CD14-positive monocyte (primary cell): ENCODE measurements at regions not wholly inside any gene's neighbourhood (a gene's known extent, or its start where the extent isn't known, plus 50 kb on each side); places are given as distances from the start of the nearest gene placed in this dataset.

Experiments used
- DNase-seq, 3 donors: peaks; one replicate each; pipeline ENCODE4 v3.0.0-alpha.2; 2011 to 2022
- H2AFZ ChIP-seq: 2 replicates; pipeline ENCODE4 v1.6.0; 2012; ENCODE audit warnings: mild to moderate bottlenecking, low read depth, low read length, inconsistent platforms; ENCODE audit not compliant: insufficient read depth, poor library complexity, severe bottlenecking
- H3K27ac ChIP-seq, 2 donors: 1 replicate in 1 of 2; 2 replicates in 1 of 2; pipeline ENCODE4 v1.5.1; 2012 to 2013; ENCODE audit warnings: low read length in 2 of 2, control low read depth in 1 of 2, inconsistent platforms in 1 of 2, low read depth in 1 of 2, mild to moderate bottlenecking in 1 of 2
- H3K27me3 ChIP-seq, 2 donors: one replicate each; pipeline versions ENCODE4 v1.6.0 to v1.6.1; 2011 to 2013; ENCODE audit warnings: low read length in 2 of 2; ENCODE audit not compliant: control insufficient read depth in 2 of 2, insufficient read depth in 2 of 2
- H3K36me3 ChIP-seq, 2 donors: replicated peaks in 1 of 2; 1 replicate in 1 of 2; 2 replicates in 1 of 2; pipeline versions ENCODE4 v1.5.1 to v1.6.1; 2012 to 2013; ENCODE audit warnings: low read length in 2 of 2, control low read depth in 1 of 2, inconsistent platforms in 1 of 2, mild to moderate bottlenecking in 1 of 2; ENCODE audit not compliant: insufficient read depth in 2 of 2, control insufficient read depth in 1 of 2
- H3K4me1 ChIP-seq, 2 donors: 1 replicate in 1 of 2; 2 replicates in 1 of 2; pipeline versions ENCODE4 v1.5.1 to v1.6.1; 2012 to 2013; ENCODE audit warnings: low read length in 2 of 2, control low read depth in 1 of 2, inconsistent platforms in 1 of 2, mild to moderate bottlenecking in 1 of 2, moderate library complexity in 1 of 2; ENCODE audit not compliant: insufficient read depth in 2 of 2, control insufficient read depth in 1 of 2
- H3K4me2 ChIP-seq: replicated peaks from 2 replicates; pipeline ENCODE3; 2012; ENCODE audit warnings: low read length, moderate library complexity, mild to moderate bottlenecking; ENCODE audit not compliant: poor library complexity, severe bottlenecking; ENCODE audit errors: extremely low read depth
- H3K4me3 ChIP-seq, 3 experiments: fragments of 200-600 bp in 1 of 3; sonication (generic) in 1 of 3; replicated peaks in 1 of 3; 1 replicate in 2 of 3; 2 replicates in 1 of 3; pipeline ENCODE4 v1.5.1; 2011 to 2013; ENCODE audit warnings: low read length in 3 of 3, mild to moderate bottlenecking in 3 of 3, control low read depth in 2 of 3, low read depth in 2 of 3, inconsistent platforms in 1 of 3, moderate library complexity in 1 of 3
- H3K79me2 ChIP-seq: 2 replicates; pipeline ENCODE4 v1.6.0; 2012; ENCODE audit warnings: mild to moderate bottlenecking, control low read depth, inconsistent platforms, low read length, moderate library complexity; ENCODE audit not compliant: insufficient read depth
- H3K9ac ChIP-seq: 2 replicates; pipeline ENCODE4 v1.6.0; 2017; ENCODE audit warnings: low read length, mild to moderate bottlenecking; ENCODE audit not compliant: insufficient read depth, poor library complexity, severe bottlenecking
- H3K9me3 ChIP-seq, 2 donors: replicated peaks in 1 of 2; 1 replicate in 1 of 2; 2 replicates in 1 of 2; pipeline versions ENCODE4 v1.5.1 to v1.6.1; 2012 to 2013; ENCODE audit warnings: low read length in 2 of 2, control low read depth in 1 of 2; ENCODE audit not compliant: control insufficient read depth in 1 of 2, insufficient read depth in 1 of 2
- H4K20me1 ChIP-seq: 2 replicates; pipeline ENCODE4 v1.6.0; 2012; ENCODE audit warnings: mild to moderate bottlenecking, low read length, control low read depth, moderate library complexity; ENCODE audit not compliant: insufficient read depth
- H3K27ac Mint-ChIP-seq, 7 donors: one replicate each; pipeline ENCODE4 v1.8.0; 2020; ENCODE audit warnings: mild to moderate bottlenecking in 7 of 7, mixed read lengths in 7 of 7, moderate library complexity in 6 of 7, inconsistent platforms in 2 of 7
- H3K27me3 Mint-ChIP-seq, 3 donors: one replicate each; pipeline ENCODE4 v1.8.0; 2021 to 2022; ENCODE audit warnings: low read depth in 3 of 3, mild to moderate bottlenecking in 3 of 3, mixed read lengths in 3 of 3, moderate library complexity in 3 of 3, inconsistent platforms in 1 of 3
- H3K36me3 Mint-ChIP-seq, 2 donors: one replicate each; pipeline ENCODE4 v1.8.0; 2020; ENCODE audit warnings: mixed read lengths in 2 of 2, inconsistent platforms in 1 of 2, mild to moderate bottlenecking in 1 of 2
- H3K4me1 Mint-ChIP-seq: one replicate; pipeline ENCODE4 v1.8.0; 2020; ENCODE audit warnings: mild to moderate bottlenecking, mixed read lengths
- H3K4me3 Mint-ChIP-seq, 2 donors: one replicate each; pipeline ENCODE4 v1.8.0; 2020; ENCODE audit warnings: mild to moderate bottlenecking in 2 of 2, mixed read lengths in 2 of 2, moderate library complexity in 1 of 2
- H3K9me3 Mint-ChIP-seq, 7 donors: one replicate each; pipeline ENCODE4 v1.8.0; 2020 to 2022; ENCODE audit warnings: mixed read lengths in 7 of 7, mild to moderate bottlenecking in 6 of 7, moderate library complexity in 6 of 7, inconsistent platforms in 2 of 7
- CTCF ChIP-seq: fragments of 200-600 bp; IDR thresholded peaks from one replicate; pipeline ENCODE4 v1.8.0; 2022; ENCODE audit warnings: antibody characterized with exemption, mild to moderate bottlenecking
- WGBS: methylation state at CpG from one replicate; pipeline ENCODE4 v1.1.5; 2013; ENCODE audit warnings: missing lambda C conversion rate; ENCODE audit not compliant: insufficient coverage; 5-methylcytosine and 5-hydroxymethylcytosine counted together
- intact Hi-C, 2 donors: fragments of 100-400 bp; cut with micrococcal nuclease; formaldehyde crosslinking; loops; one replicate each; pipeline versions ENCODE4 v1.15.0 to v1.15.1; 2023

- 91% methylated on average over 4 of the region's 7 CpGs for WGBS
- H4K20me1 ChIP-seq = no peaks in the 10 kb centered on the region
- H3K36me3 ChIP-seq = no peaks in the 10 kb centered on the region
- no peaks in the 10 kb centered on the region for H3K79me2 ChIP-seq
- H3K4me2 ChIP-seq = no peak overlapping the region
- H3K27ac ChIP-seq = no peak overlapping the region
- no peak overlapping the region for H3K4me3 ChIP-seq
- H3K4me1 ChIP-seq = no peaks in the 10 kb centered on the region
- no peak overlapping the region for H2AFZ ChIP-seq
- Mint-ChIP-seq H3K9me3 (peaks cover 0 to 3% (median 0%) of the 10 kb centered on the region in 7 donors), H3K36me3 (no peaks in the 10 kb centered on the region), H3K27ac (no peak overlapping the region), H3K4me3 (no peak overlapping the region), H3K27me3 (peaks cover 2 to 9% (median 3%) of the 10 kb centered on the region in 3 donors), H3K4me1 (no peaks in the 10 kb centered on the region)
- no peaks in the 10 kb centered on the region for H3K9me3 ChIP-seq
- H3K9ac ChIP-seq = no peak overlapping the region
- no peak for TF ChIP-seq CTCF
- DNase-seq = no peak
- H3K27me3 ChIP-seq = no peaks in the 10 kb centered on the region
- intact Hi-C loops = no loop called here
These were observed 60.2 kb upstream of the TNFRSF19 start for GRCh38 chr13:23509781-23510543.

DNA sequence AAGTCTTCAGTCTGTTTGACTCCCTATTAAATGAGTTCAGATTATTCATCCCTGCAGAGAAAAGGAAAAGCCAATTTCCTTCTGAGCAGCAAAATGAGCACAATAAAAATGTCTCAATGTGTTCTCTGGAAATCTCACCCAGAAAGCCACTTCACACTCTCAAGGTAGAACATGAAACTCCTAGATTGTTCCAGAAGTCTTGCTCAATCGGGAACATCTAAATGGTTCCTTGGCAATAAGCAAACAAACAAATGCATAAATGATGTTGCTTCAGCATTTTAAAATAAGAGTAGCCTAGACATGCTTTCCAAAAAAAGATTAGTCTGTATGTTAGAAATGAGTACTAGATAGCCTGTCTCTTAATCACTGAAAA, 59.7 kb upstream of the TNFRSF19 start:
- Histone ChIP-seq H3K4me2 (no peak overlapping the region), H3K4me1 (no peaks in the 10 kb centered on the region), H3K9ac (no peak overlapping the region), H3K9me3 (no peaks in the 10 kb centered on the region), H3K79me2 (no peaks in the 10 kb centered on the region), H3K4me3 (no peak overlapping the region), H3K27me3 (no peaks in the 10 kb centered on the region), H4K20me1 (no peaks in the 10 kb centered on the region), H3K27ac (no peak overlapping the region), H3K36me3 (no peaks in the 10 kb centered on the region), H2AFZ (no peak overlapping the region)
- no peaks in the 10 kb centered on the region for H3K4me1 Mint-ChIP-seq
- no peak for DNase-seq
- intact Hi-C loops = no loop called here
- H3K27me3 Mint-ChIP-seq = peaks cover 2 to 11% (median 6%) of the 10 kb centered on the region in 3 donors
- no peaks in the 10 kb centered on the region for H3K36me3 Mint-ChIP-seq
- H3K27ac Mint-ChIP-seq = no peak overlapping the region
- no CpG with 5 or more reads among the region's 1 CpG for WGBS
- no peak overlapping the region for H3K4me3 Mint-ChIP-seq
- TF ChIP-seq CTCF = no peak
- H3K9me3 Mint-ChIP-seq = peaks cover 0 to 3% (median 0%) of the 10 kb centered on the region in 7 donors
